NCI-H345 treated with DMSO at 0.1 percent for 48 hours (cell line): ENCODE measurements at regions not wholly inside any gene's neighbourhood (a gene's known extent, or its start where the extent isn't known, plus 50 kb on each side); places are given as distances from the start of the nearest gene placed in this dataset.
A peak's percentile ranks its signal among the peaks of the same experiment; 100 is the strongest.

Experiments
- DNase-seq: peaks from one replicate; lab custom pipeline; 2025; ENCODE audit not compliant: unreplicated experiment; lab: John Stamatoyannopoulos, UW

- DNase-seq, result no peak
Measured at GRCh38 chr2:117500721-117501120, 313.8 kb upstream of the DDX18 start.

- no peak for DNase-seq
Measured at GRCh38 chr2:117502121-117502520, 312.4 kb upstream of the DDX18 start.

GRCh38 chr2:117512307-117512706 lies 302.2 kb upstream of the DDX18 start:
- no peak for DNase-seq

GRCh38 chr2:117514371-117514770 lies 300.1 kb upstream of the DDX18 start:
- no peak for DNase-seq

GRCh38 chr2:117519238-117519637 lies 295.3 kb upstream of the DDX18 start:
- DNase-seq, result no peak

GRCh38 chr2:117519721-117520120 lies 294.8 kb upstream of the DDX18 start:
- no peak for DNase-seq

GRCh38 chr2:117523267-117523666 lies 291.2 kb upstream of the DDX18 start:
- peak; percentile 85 for DNase-seq

- DNase-seq, result no peak
Measured at GRCh38 chr2:117523711-117524238, 290.7 kb upstream of the DDX18 start.

GRCh38 chr2:117536139-117536538 lies 278.4 kb upstream of the DDX18 start:
- no peak for DNase-seq

GRCh38 chr2:117537032-117537431 lies 277.5 kb upstream of the DDX18 start:
- no peak for DNase-seq

GRCh38 chr2:117551858-117552257 lies 262.6 kb upstream of the DDX18 start:
- DNase-seq, result no peak

GRCh38 chr2:117553448-117553847 lies 261.0 kb upstream of the DDX18 start:
- no peak for DNase-seq

- DNase-seq, result peak; percentile 82
Measured at GRCh38 chr2:117555965-117556364, 258.5 kb upstream of the DDX18 start.

- no peak for DNase-seq
Measured at GRCh38 chr2:117557626-117558025, 256.9 kb upstream of the DDX18 start.

- no peak for DNase-seq
Measured at GRCh38 chr2:117562654-117563053, 251.8 kb upstream of the DDX18 start.

GRCh38 chr2:117571590-117572349 lies 242.7 kb upstream of the DDX18 start:
- no peak for DNase-seq

GRCh38 chr2:117587310-117587709 lies 227.2 kb upstream of the DDX18 start:
- no peak for DNase-seq

GRCh38 chr2:117603060-117603459 lies 211.4 kb upstream of the DDX18 start:
- DNase-seq, result no peak

- no peak for DNase-seq
Measured at GRCh38 chr2:117603567-117603966, 210.9 kb upstream of the DDX18 start.

- DNase-seq, result no peak
Measured at GRCh38 chr2:117607202-117607601, 207.3 kb upstream of the DDX18 start.

GRCh38 chr2:117613101-117613500 lies 201.4 kb upstream of the DDX18 start:
- DNase-seq, result no peak

GRCh38 chr2:117614296-117614695 lies 200.2 kb upstream of the DDX18 start:
- no peak for DNase-seq
